ENCODE measurements at regions not wholly inside any gene's neighbourhood (a gene's known extent, or its start where the extent isn't known, plus 50 kb on each side); places are given as distances from the start of the nearest gene placed in this dataset.

- Histone ChIP-seq H3K27ac (ENCODE audit: low read depth, low read length, poor library complexity, severe bottlenecking) (no peak overlapping the region), H3K4me1 (ENCODE audit: insufficient read depth, low read length, poor library complexity, severe bottlenecking) (no peaks in the 10 kb centered on the region), H3K36me3 (ENCODE audit: insufficient read depth, low read length, poor library complexity, severe bottlenecking) (no peaks in the 10 kb centered on the region), H3K4me3 (ENCODE audit: low read depth, low read length, poor library complexity, severe bottlenecking) (no peak overlapping the region), H3K27me3 (replicated peaks; ENCODE audit: insufficient read depth, low read depth, low read length, poor library complexity) (no peaks in the 10 kb centered on the region), H3K9me3 (ENCODE audit: low read depth, low read length, poor library complexity, severe bottlenecking) (no peaks in the 10 kb centered on the region)
- no TSS peak for BruUV-seq (replicated peaks)
- CTCF ChIA-PET, result no interaction called here
- POLR2A ChIA-PET (ENCODE audit: low non-redundant PET), result no interaction called here
- intact Hi-C loops (cut with micrococcal nuclease; ENCODE audit: unreplicated experiment), result no loop called here
- DNase-seq (ENCODE audit: low spot score), result no peak
- TF ChIP-seq EZH2 (IDR thresholded peaks at IDR 0.05; ENCODE audit: borderline replicate concordance, low read depth, low read length, poor library complexity, severe bottlenecking), result no peak
Measured at GRCh38 chr13:84931264-84931663, 868.0 kb downstream of the SLITRK6 start.

DNA sequence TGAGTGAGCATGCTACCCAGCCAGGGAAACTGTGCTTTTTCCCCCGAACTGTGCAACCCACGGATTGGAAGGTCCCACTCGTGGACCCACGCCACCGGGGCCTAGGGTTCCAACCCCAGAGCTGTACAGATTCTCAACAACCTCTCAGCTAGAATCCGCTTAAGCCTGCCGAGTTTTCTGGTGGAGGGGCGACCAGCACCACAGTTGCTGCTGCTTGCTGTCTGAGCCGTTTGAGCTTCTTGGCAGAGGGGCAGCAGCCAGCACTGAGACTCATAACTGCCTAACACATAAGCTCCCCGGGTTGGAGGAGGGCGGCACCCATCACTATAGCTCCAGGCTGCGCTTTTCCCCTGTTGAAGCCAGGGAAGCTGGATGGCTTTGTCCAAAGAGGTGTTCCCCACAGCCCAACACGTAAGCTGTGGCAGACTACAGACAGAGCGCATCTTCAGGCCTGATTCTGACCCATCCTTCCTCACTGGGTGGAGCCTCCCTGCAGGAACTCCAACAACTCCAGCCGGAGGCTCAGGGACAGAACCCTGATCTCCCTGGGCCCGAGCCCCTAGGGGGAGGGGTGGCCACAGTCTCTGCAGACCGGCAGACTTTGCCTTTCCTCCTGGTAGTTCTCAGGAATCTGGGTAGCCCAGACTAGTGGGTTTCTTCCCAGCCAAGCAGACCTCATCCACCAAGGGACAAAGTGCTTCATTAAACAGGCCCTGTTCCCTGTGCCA is 871.6 kb downstream of the SLITRK6 start:
- no peak for TF ChIP-seq EZH2 (IDR thresholded peaks at IDR 0.05; ENCODE audit: borderline replicate concordance, low read depth, low read length, poor library complexity, severe bottlenecking)
- TF ChIP-seq, protein P1, sequence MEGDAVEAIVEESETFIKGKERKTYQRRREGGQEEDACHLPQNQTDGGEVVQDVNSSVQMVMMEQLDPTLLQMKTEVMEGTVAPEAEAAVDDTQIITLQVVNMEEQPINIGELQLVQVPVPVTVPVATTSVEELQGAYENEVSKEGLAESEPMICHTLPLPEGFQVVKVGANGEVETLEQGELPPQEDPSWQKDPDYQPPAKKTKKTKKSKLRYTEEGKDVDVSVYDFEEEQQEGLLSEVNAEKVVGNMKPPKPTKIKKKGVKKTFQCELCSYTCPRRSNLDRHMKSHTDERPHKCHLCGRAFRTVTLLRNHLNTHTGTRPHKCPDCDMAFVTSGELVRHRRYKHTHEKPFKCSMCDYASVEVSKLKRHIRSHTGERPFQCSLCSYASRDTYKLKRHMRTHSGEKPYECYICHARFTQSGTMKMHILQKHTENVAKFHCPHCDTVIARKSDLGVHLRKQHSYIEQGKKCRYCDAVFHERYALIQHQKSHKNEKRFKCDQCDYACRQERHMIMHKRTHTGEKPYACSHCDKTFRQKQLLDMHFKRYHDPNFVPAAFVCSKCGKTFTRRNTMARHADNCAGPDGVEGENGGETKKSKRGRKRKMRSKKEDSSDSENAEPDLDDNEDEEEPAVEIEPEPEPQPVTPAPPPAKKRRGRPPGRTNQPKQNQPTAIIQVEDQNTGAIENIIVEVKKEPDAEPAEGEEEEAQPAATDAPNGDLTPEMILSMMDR (conservative IDR thresholded peaks at IDR 0.05; ENCODE audit: low read depth, low read length), result no peak
- H3K36me3 ChIP-seq (ENCODE audit: insufficient read depth, low read length, poor library complexity, severe bottlenecking), result no peaks in the 10 kb centered on the region
- ChIA-PET CTCF (no interaction called here), POLR2A (ENCODE audit: low non-redundant PET) (no interaction called here)
- no peaks in the 10 kb centered on the region for H3K27me3 ChIP-seq (replicated peaks; ENCODE audit: insufficient read depth, low read depth, low read length, poor library complexity)
- no peaks in the 10 kb centered on the region for H3K9me3 ChIP-seq (ENCODE audit: low read depth, low read length, poor library complexity, severe bottlenecking)
- intact Hi-C loops (cut with micrococcal nuclease; ENCODE audit: unreplicated experiment), result no loop called here
- no peak overlapping the region for H3K27ac ChIP-seq (ENCODE audit: low read depth, low read length, poor library complexity, severe bottlenecking)
- H3K4me1 ChIP-seq (ENCODE audit: insufficient read depth, low read length, poor library complexity, severe bottlenecking), result no peaks in the 10 kb centered on the region
- DNase-seq (ENCODE audit: low spot score), result no peak
- H3K4me3 ChIP-seq (ENCODE audit: low read depth, low read length, poor library complexity, severe bottlenecking), result no peak overlapping the region
- BruUV-seq (replicated peaks), result no TSS peak

DNA sequence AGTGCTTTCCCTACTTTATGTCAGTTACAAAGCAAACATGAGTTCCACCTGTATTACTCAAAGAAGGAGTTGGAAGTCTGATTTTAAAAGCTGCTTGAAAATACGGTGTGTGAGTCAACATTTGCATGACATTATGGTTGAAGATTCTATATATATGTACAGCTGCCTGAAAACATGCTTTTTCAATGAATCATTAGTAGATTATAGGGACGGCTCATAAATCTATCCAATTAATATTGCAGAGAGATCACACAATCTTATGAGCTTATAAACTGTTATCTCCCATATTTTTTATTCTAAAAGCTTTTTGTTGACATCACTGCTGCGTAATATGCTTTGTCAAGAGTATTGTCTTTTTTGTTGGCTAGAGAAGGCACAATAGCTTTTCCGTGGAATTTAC is 873.8 kb downstream of the SLITRK6 start:
- ChIA-PET CTCF (interaction anchor here (0.6 kb wide), 1 partner anchor 342 kb away, joined by 4 read pairs; no protein-coding TSS in a partner anchor), POLR2A (ENCODE audit: low non-redundant PET) (no interaction called here)
- Histone ChIP-seq H3K36me3 (ENCODE audit: insufficient read depth, low read length, poor library complexity, severe bottlenecking) (no peaks in the 10 kb centered on the region), H3K4me3 (ENCODE audit: low read depth, low read length, poor library complexity, severe bottlenecking) (no peak overlapping the region), H3K4me1 (ENCODE audit: insufficient read depth, low read length, poor library complexity, severe bottlenecking) (no peaks in the 10 kb centered on the region), H3K27ac (ENCODE audit: low read depth, low read length, poor library complexity, severe bottlenecking) (no peak overlapping the region), H3K27me3 (replicated peaks; ENCODE audit: insufficient read depth, low read depth, low read length, poor library complexity) (no peaks in the 10 kb centered on the region), H3K9me3 (ENCODE audit: low read depth, low read length, poor library complexity, severe bottlenecking) (no peaks in the 10 kb centered on the region)
- intact Hi-C loops (cut with micrococcal nuclease; ENCODE audit: unreplicated experiment), result no loop called here
- DNase-seq (ENCODE audit: low spot score), result no peak
- BruUV-seq (replicated peaks), result no TSS peak
- TF ChIP-seq, protein P1 (conservative IDR thresholded peaks at IDR 0.05; ENCODE audit: low read depth, low read length), result no peak
- TF ChIP-seq EZH2 (IDR thresholded peaks at IDR 0.05; ENCODE audit: borderline replicate concordance, low read depth, low read length, poor library complexity, severe bottlenecking), result no peak

- POLR2A ChIA-PET (ENCODE audit: low non-redundant PET), result no interaction called here
- BruUV-seq (replicated peaks), result no TSS peak
- Histone ChIP-seq H3K36me3 (ENCODE audit: insufficient read depth, low read length, poor library complexity, severe bottlenecking) (no peaks in the 10 kb centered on the region), H3K4me3 (ENCODE audit: low read depth, low read length, poor library complexity, severe bottlenecking) (no peak overlapping the region), H3K9me3 (ENCODE audit: low read depth, low read length, poor library complexity, severe bottlenecking) (no peaks in the 10 kb centered on the region), H3K27me3 (replicated peaks; ENCODE audit: insufficient read depth, low read depth, low read length, poor library complexity) (no peaks in the 10 kb centered on the region), H3K27ac (ENCODE audit: low read depth, low read length, poor library complexity, severe bottlenecking) (no peak overlapping the region), H3K4me1 (ENCODE audit: insufficient read depth, low read length, poor library complexity, severe bottlenecking) (no peaks in the 10 kb centered on the region)
- TF ChIP-seq, protein P1 (conservative IDR thresholded peaks at IDR 0.05; ENCODE audit: low read depth, low read length), result no peak
- TF ChIP-seq EZH2 (IDR thresholded peaks at IDR 0.05; ENCODE audit: borderline replicate concordance, low read depth, low read length, poor library complexity, severe bottlenecking), result no peak
- CTCF ChIA-PET, result no interaction called here
- intact Hi-C loops (cut with micrococcal nuclease; ENCODE audit: unreplicated experiment), result no loop called here
- DNase-seq (ENCODE audit: low spot score), result no peak
Measured at GRCh38 chr13:84923831-84924230, 875.4 kb downstream of the SLITRK6 start.
